Stomach smooth muscle (tissue), 2 donors: ENCODE measurements at regions not wholly inside any gene's neighbourhood (a gene's known extent, or its start where the extent isn't known, plus 50 kb on each side); places are given as distances from the start of the nearest gene placed in this dataset.

ENCODE experiments used
- H3K27ac ChIP-seq: one replicate; pipeline ENCODE4 v1.7.0; 2013; ENCODE audit warnings: mild to moderate bottlenecking, low read length, inconsistent platforms
- H3K27me3 ChIP-seq, 2 donors: one replicate each; pipeline ENCODE4 v1.7.0; 2013; ENCODE audit warnings: low read length in 2 of 2; ENCODE audit not compliant: insufficient read depth in 2 of 2, control insufficient read depth in 1 of 2
- H3K36me3 ChIP-seq, 2 donors: one replicate each; pipeline ENCODE4 v1.7.0; 2013; ENCODE audit warnings: low read length in 2 of 2; ENCODE audit not compliant: control insufficient read depth in 2 of 2, insufficient read depth in 2 of 2
- H3K4me1 ChIP-seq: one replicate; pipeline ENCODE4 v1.7.0; 2013; ENCODE audit warnings: low read length; ENCODE audit not compliant: control insufficient read depth, insufficient read depth
- H3K4me3 ChIP-seq, 2 donors: one replicate each; pipeline ENCODE4 v1.7.0; 2013; ENCODE audit warnings: low read length in 2 of 2
- H3K9ac ChIP-seq, 2 donors: one replicate each; pipeline ENCODE4 v1.7.0; 2013; ENCODE audit warnings: low read length in 2 of 2, mild to moderate bottlenecking in 1 of 2
- H3K9me3 ChIP-seq, 2 donors: one replicate each; pipeline ENCODE4 v1.7.0; 2013; ENCODE audit warnings: low read length in 2 of 2; ENCODE audit not compliant: control insufficient read depth in 2 of 2
- donor health status: healthy.
- donor health status: Pancreatic carcinoma.

GRCh38 chr11:127528297-127528696 is 527.7 kb upstream of the KIRREL3 start:
- Histone ChIP-seq H3K9me3 (no peaks in the 10 kb centered on the region), H3K27me3 (no peaks in the 10 kb centered on the region), H3K36me3 (no peaks in the 10 kb centered on the region), H3K9ac (no peak overlapping the region), H3K27ac (no peak overlapping the region), H3K4me1 (no peaks in the 10 kb centered on the region), H3K4me3 (no peak overlapping the region)

- Histone ChIP-seq H3K4me1 (no peaks in the 10 kb centered on the region), H3K4me3 (no peak overlapping the region), H3K27me3 (no peaks in the 10 kb centered on the region), H3K27ac (no peak overlapping the region), H3K36me3 (no peaks in the 10 kb centered on the region), H3K9me3 (no peaks in the 10 kb centered on the region), H3K9ac (no peak overlapping the region)
These were observed 524.0 kb upstream of the KIRREL3 start for GRCh38 chr11:127524618-127525017.

- Histone ChIP-seq H3K4me3 (no peak overlapping the region), H3K36me3 (no peaks in the 10 kb centered on the region), H3K27ac (no peak overlapping the region), H3K27me3 (no peaks in the 10 kb centered on the region), H3K4me1 (no peaks in the 10 kb centered on the region), H3K9ac (no peak overlapping the region), H3K9me3 (no peaks in the 10 kb centered on the region)
These were observed 520.8 kb upstream of the KIRREL3 start for GRCh38 chr11:127521413-127521812.

- H3K27ac ChIP-seq, result no peak overlapping the region
- H3K36me3 ChIP-seq, result no peaks in the 10 kb centered on the region
- no peaks in the 10 kb centered on the region for H3K4me1 ChIP-seq
- no peaks in the 10 kb centered on the region for H3K27me3 ChIP-seq
- no peak overlapping the region for H3K9ac ChIP-seq
- H3K4me3 ChIP-seq, result no peak overlapping the region
- no peaks in the 10 kb centered on the region for H3K9me3 ChIP-seq
These were observed 507.3 kb upstream of the KIRREL3 start for GRCh38 chr11:127507851-127508250.

- no peak overlapping the region for H3K4me3 ChIP-seq
- no peak overlapping the region for H3K9ac ChIP-seq
- H3K9me3 ChIP-seq, result no peaks in the 10 kb centered on the region
- H3K27ac ChIP-seq, result no peak overlapping the region
- H3K4me1 ChIP-seq, result no peaks in the 10 kb centered on the region
- no peaks in the 10 kb centered on the region for H3K36me3 ChIP-seq
- H3K27me3 ChIP-seq, result no peaks in the 10 kb centered on the region
These were observed 506.1 kb upstream of the KIRREL3 start for GRCh38 chr11:127506647-127507046.

DNA sequence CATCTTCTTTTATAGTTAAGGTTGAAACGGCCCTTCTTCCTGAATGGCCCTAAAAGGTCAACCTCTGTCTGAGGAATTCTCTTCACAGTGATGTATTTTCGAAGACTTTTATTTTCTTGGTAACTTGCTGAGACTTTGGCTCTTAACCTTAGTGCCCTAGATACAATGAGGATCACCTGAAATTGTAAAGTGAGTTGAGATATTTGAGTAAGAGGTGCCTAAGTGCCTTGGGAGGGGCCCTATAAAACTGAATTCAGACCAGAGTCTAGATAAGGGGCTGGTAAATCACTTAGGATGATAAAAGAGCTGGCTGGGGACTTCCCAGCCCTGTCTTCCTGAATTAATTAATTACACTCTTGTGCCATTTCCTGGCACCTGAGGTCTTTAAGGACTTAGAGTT is 505.6 kb upstream of the KIRREL3 start:
- no peak overlapping the region for H3K27ac ChIP-seq
- H3K36me3 ChIP-seq, result no peaks in the 10 kb centered on the region
- no peaks in the 10 kb centered on the region for H3K4me1 ChIP-seq
- no peak overlapping the region for H3K4me3 ChIP-seq
- H3K27me3 ChIP-seq, result no peaks in the 10 kb centered on the region
- H3K9me3 ChIP-seq, result no peaks in the 10 kb centered on the region
- H3K9ac ChIP-seq, result no peak overlapping the region

- Histone ChIP-seq H3K27me3 (no peaks in the 10 kb centered on the region), H3K9me3 (peaks cover 4 to 7% of the 10 kb centered on the region in 2 donors), H3K4me3 (no peak overlapping the region), H3K36me3 (no peaks in the 10 kb centered on the region), H3K4me1 (no peaks in the 10 kb centered on the region), H3K27ac (no peak overlapping the region), H3K9ac (no peak overlapping the region)
These were observed 495.6 kb upstream of the KIRREL3 start for GRCh38 chr11:127496165-127496564.

DNA sequence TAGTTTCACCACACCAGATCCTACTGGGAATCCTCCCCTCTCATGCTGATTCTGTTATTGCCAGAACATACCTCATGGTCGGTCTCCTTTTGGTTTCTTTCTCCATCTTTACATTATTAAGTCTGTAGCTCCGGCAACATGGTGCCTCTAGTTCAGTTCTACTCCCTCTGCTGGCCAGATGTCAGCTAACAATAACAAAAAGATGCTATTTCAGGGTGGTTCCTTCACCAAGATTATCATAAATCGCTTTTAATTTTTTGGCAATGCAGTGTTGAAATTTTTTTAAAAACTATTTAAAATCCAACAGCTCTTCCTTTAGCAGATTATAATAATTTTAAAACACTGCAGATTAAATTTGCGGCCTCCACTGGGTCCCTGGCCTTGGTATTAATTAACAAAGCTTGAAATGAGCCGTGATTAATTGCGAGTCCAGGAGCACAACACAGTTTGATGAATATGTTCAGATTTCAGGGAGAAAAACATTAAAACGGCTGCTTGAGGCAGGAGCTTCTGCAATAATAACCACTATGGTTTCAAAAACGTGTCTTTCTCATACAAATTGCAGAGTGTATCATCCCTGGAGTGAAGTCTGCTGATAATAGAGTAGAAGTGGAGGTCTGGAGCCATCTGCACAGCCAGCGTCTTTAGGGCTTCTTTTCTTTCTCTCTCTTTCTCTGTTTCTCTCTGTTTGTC is 492.9 kb upstream of the KIRREL3 start:
- Histone ChIP-seq H3K27ac (no peak overlapping the region), H3K9ac (no peak overlapping the region), H3K27me3 (no peaks in the 10 kb centered on the region), H3K9me3 (peaks cover 0 to 7% of the 10 kb centered on the region in 2 donors), H3K36me3 (no peaks in the 10 kb centered on the region), H3K4me3 (no peak overlapping the region), H3K4me1 (no peaks in the 10 kb centered on the region)

DNA sequence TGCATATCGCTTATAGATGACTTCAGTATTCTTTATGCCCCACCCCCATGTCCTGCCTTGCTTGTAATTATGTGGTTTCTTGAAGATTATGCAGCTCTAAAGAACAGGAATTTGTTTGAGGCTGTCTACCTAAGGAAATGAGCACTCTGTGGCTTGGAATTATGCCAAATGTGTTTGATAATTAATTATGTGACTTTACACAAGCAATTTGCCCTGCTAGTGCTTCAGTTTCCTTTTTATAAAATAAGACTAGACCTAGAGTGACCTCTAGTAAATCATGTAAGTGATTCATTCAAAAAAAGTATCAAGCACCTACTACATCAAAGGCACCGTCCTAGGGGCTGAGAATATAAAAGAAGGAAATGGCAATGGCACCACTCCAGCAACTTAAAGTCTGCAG is 491.5 kb upstream of the KIRREL3 start:
- no peak overlapping the region for H3K4me3 ChIP-seq
- no peaks in the 10 kb centered on the region for H3K36me3 ChIP-seq
- H3K9me3 ChIP-seq, result peaks cover 0 to 7% of the 10 kb centered on the region in 2 donors
- no peaks in the 10 kb centered on the region for H3K27me3 ChIP-seq
- no peak overlapping the region for H3K9ac ChIP-seq
- H3K27ac ChIP-seq, result no peak overlapping the region
- H3K4me1 ChIP-seq, result no peaks in the 10 kb centered on the region

- Histone ChIP-seq H3K27me3 (no peaks in the 10 kb centered on the region), H3K9ac (no peak overlapping the region), H3K36me3 (no peaks in the 10 kb centered on the region), H3K9me3 (peaks cover 0 to 7% of the 10 kb centered on the region in 2 donors), H3K27ac (no peak overlapping the region), H3K4me1 (no peaks in the 10 kb centered on the region), H3K4me3 (no peak overlapping the region)
These were observed 491.0 kb upstream of the KIRREL3 start for GRCh38 chr11:127491589-127491988.

GRCh38 chr11:127490896-127491295 is 490.3 kb upstream of the KIRREL3 start:
- no peaks in the 10 kb centered on the region for H3K27me3 ChIP-seq
- peaks cover 0 to 7% of the 10 kb centered on the region in 2 donors for H3K9me3 ChIP-seq
- no peaks in the 10 kb centered on the region for H3K4me1 ChIP-seq
- H3K27ac ChIP-seq, result no peak overlapping the region
- no peak overlapping the region for H3K9ac ChIP-seq
- no peak overlapping the region for H3K4me3 ChIP-seq
- no peaks in the 10 kb centered on the region for H3K36me3 ChIP-seq
